ENCODE measurements at regions not wholly inside any gene's neighbourhood (a gene's known extent, or its start where the extent isn't known, plus 50 kb on each side); places are given as distances from the start of the nearest gene placed in this dataset.

DNA sequence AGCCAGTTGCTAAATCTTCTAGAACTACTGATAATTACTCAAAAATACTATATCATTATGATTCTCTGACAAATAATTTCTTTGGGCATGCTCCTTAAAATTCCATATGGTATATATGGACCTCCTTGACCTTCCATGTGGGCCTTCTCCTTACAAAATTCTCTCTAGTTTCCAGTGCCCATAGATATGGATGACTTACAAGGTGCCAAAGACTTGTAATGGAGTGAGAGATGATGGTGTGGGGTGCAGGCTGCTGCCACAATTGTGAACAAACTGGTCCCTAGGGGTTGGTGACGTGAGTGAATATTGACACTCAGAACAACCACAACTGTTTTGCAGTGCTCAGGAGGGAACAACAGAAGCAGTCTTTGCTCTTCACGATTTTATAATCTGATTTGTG is 378.9 kb downstream of the SNAPC1 start:
- TF ChIP-seq, protein P1, sequence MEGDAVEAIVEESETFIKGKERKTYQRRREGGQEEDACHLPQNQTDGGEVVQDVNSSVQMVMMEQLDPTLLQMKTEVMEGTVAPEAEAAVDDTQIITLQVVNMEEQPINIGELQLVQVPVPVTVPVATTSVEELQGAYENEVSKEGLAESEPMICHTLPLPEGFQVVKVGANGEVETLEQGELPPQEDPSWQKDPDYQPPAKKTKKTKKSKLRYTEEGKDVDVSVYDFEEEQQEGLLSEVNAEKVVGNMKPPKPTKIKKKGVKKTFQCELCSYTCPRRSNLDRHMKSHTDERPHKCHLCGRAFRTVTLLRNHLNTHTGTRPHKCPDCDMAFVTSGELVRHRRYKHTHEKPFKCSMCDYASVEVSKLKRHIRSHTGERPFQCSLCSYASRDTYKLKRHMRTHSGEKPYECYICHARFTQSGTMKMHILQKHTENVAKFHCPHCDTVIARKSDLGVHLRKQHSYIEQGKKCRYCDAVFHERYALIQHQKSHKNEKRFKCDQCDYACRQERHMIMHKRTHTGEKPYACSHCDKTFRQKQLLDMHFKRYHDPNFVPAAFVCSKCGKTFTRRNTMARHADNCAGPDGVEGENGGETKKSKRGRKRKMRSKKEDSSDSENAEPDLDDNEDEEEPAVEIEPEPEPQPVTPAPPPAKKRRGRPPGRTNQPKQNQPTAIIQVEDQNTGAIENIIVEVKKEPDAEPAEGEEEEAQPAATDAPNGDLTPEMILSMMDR (IDR thresholded peaks at IDR 0.05), result no peak
- DNase-seq (no peak), ATAC-seq (no peak)
- intact Hi-C loops (cut with DNase I, micrococcal nuclease), result no loop called here
- Histone ChIP-seq H3K9me3 (no peaks in the 10 kb centered on the region), H3K36me3 (ENCODE audit: low read depth) (no peaks in the 10 kb centered on the region), H3K4me1 (ENCODE audit: low read depth) (no peaks in the 10 kb centered on the region), H3K4me3 (no peak overlapping the region)

DNA sequence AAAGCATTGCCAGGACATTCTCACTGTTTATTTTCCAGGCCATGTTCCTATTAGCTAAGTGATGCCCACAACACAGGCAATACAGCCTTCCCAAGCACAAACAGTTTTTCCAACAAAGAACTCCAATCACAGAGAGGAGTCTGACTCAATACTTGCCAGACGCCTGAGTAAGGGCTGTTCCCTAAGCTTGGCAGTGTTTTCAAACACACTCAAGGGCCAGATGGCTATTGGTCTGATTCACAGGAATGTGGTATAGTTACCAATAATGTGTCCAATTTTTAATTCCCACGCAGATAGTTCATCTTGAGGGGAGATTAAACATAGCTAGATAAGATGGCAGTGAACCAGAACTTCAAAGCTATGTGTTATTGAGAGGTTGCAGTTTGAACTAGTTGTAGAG is 381.0 kb downstream of the SNAPC1 start:
- Histone ChIP-seq H3K9me3 (peaks cover 4% of the 10 kb centered on the region), H3K4me1 (ENCODE audit: low read depth) (no peaks in the 10 kb centered on the region), H3K36me3 (ENCODE audit: low read depth) (no peaks in the 10 kb centered on the region), H3K4me3 (no peak overlapping the region)
- TF ChIP-seq, protein P1 (IDR thresholded peaks at IDR 0.05), result no peak
- ATAC-seq, result no peak
- DNase-seq, result no peak
- intact Hi-C loops (cut with DNase I, micrococcal nuclease), result no loop called here

DNA sequence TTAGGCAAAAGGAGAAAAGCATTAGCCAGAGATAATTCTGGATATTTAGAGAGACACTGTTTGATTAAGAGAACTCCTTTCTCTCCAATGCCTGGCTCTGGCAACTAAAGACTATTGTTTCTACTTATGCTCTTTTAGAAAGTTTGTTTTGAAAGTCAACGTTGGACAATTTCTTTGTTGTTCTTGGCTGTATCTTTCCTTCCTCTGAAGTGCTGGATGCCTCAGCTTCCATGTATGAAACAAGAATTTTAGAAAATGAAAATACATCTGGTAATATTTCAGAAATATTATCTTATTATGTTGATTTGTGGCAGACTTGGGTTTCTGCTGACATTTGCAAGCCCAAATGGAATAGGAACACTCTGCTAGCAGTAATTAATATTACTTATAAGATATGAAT is 382.6 kb downstream of the SNAPC1 start:
- no peaks in the 10 kb centered on the region for H3K36me3 ChIP-seq (ENCODE audit: low read depth)
- no peak for DNase-seq
- no peaks in the 10 kb centered on the region for H3K4me1 ChIP-seq (ENCODE audit: low read depth)
- H3K9me3 ChIP-seq, result peaks cover 4% of the 10 kb centered on the region
- TF ChIP-seq, protein P1 (IDR thresholded peaks at IDR 0.05), result no peak
- no peak for ATAC-seq
- intact Hi-C loops (cut with DNase I, micrococcal nuclease), result no loop called here
- no peak overlapping the region for H3K4me3 ChIP-seq

DNA sequence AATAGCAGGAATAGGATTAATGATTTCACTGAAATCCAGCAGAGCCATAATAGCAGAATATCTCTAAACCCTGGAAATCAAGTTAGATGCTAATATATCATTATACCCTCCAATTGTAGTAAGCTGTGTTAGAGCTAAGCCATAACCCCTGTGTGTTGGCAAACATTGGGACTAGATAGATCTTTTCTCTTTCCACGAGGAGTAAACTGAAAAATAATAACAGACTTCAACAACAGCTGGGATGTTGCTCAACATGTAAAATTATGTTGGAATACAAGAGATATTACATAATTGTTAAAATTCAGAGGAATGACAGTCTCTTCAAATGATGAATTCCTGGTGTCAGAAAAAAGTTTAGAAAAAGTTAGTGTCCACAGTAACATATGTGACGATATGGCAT is 383.8 kb downstream of the SNAPC1 start:
- intact Hi-C loops (cut with DNase I, micrococcal nuclease), result no loop called here
- DNase-seq, result no peak

DNA sequence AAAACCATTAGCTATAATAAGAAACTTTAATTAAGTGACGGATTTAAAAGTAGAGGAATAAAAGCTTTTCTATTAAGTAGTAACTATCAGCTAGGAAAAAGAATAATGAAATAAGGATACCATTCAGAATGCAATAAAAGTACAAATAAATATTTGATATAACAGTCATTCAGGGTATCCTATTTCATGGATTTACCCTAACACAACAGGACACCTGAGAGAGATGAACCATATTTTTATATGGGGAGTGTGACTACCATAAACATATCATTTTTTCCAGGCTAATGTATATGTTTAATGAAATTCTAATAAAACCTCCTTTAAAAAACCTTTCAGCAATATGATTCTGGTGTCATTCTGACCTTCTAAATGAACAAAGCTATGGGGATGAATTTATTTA is 393.8 kb downstream of the SNAPC1 start:
- Histone ChIP-seq H3K36me3 (ENCODE audit: low read depth) (no peaks in the 10 kb centered on the region), H3K4me1 (ENCODE audit: low read depth) (no peaks in the 10 kb centered on the region), H3K4me3 (no peak overlapping the region), H3K9me3 (no peaks in the 10 kb centered on the region)
- DNase-seq, result no peak
- ATAC-seq, result no peak
- TF ChIP-seq, protein P1 (IDR thresholded peaks at IDR 0.05), result no peak
- intact Hi-C loops (cut with DNase I, micrococcal nuclease), result no loop called here

More for the DNA sequence above, 383.8 kb downstream of the SNAPC1 start:
- H3K4me1 ChIP-seq (ENCODE audit: low read depth), result no peaks in the 10 kb centered on the region
- H3K9me3 ChIP-seq, result peaks cover 4% of the 10 kb centered on the region
- no peak overlapping the region for H3K4me3 ChIP-seq
- H3K36me3 ChIP-seq (ENCODE audit: low read depth), result no peaks in the 10 kb centered on the region
- TF ChIP-seq, protein P1 (IDR thresholded peaks at IDR 0.05), result no peak
- ATAC-seq, result no peak

DNA sequence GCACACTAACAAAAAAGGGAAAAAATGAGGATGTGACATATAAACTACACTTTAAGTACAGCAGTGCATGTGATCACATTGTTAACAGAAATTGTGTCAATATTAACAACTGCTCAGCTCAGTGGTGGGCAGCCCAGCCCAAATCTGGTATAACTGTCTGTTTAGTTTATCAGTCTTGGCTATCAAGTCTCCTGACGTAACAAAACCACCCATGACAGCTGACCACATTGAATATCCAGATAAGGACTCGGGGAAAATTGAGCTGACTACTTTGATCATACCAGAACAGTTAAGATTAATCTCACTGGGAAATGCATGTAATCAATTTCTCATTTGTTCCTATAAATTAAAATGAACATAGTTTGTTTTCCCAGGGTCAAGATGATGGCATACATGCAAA is 396.6 kb downstream of the SNAPC1 start:
- H3K4me1 ChIP-seq (ENCODE audit: low read depth), result no peaks in the 10 kb centered on the region
- ATAC-seq, result no peak
- H3K9me3 ChIP-seq, result no peaks in the 10 kb centered on the region
- DNase-seq, result no peak
- intact Hi-C loops (cut with DNase I, micrococcal nuclease), result no loop called here
- no peak overlapping the region for H3K4me3 ChIP-seq
- no peaks in the 10 kb centered on the region for H3K36me3 ChIP-seq (ENCODE audit: low read depth)
- TF ChIP-seq, protein P1 (IDR thresholded peaks at IDR 0.05), result no peak
